K562 (cell line): ENCODE measurements at regions not wholly inside any gene's neighbourhood (a gene's known extent, or its start where the extent isn't known, plus 50 kb on each side); places are given as distances from the start of the nearest gene placed in this dataset.

Experiments used
- ATAC-seq: fragments of 200-7000 bp; cut with Tn5 transposase; 3 replicates; pipeline ENCODE4 v1.9.1; 2020; ENCODE audit warnings: moderate library complexity
- BruUV-seq: library from RNA; stranded (reverse); fragments of 400-500 nt; replicated peaks from 2 replicates; lab custom pipeline; 2021; lab: Mats Ljungman, UMichigan
- CTCF ChIA-PET: fragments of 300-600 bp; formaldehyde crosslinking; extraction: SDS; loops from one replicate; lab custom pipeline; 2021; ENCODE audit warnings: low intra/inter-chr PET ratio; lab: Yijun Ruan, JAX
- POLR2A ChIA-PET: fragments of 300-600, 350-650 bp; sonication (Branson Sonifier 250); formaldehyde crosslinking; extraction: SDS; loops from one replicate; lab custom pipeline; 2021; ENCODE audit warnings: antibody characterized with exemption, inconsistent platforms; lab: Yijun Ruan, JAX
- DNase-seq, 4 experiments: peaks; one replicate each; pipeline versions ENCODE4 v3.0.0 to v3.0.0-alpha.2; 2011 to 2018; ENCODE audit warnings: low spot score in 3 of 4, mixed read lengths in 3 of 4; ENCODE audit errors: extremely low read depth in 1 of 4
- FAIRE-seq: peaks from 2 replicates; lab custom pipeline; 2011; peaks lifted over from hg19 to GRCh38; lab: Jason Lieb, UNC
- H2AFZ ChIP-seq: 2 replicates; pipeline ENCODE4 v1.6.0; 2011; ENCODE audit warnings: low read depth, low read length, control low read depth, inconsistent platforms
- H3K27ac ChIP-seq: fragments of 200-600 bp; 3 replicates; pipeline ENCODE4 v1.8.0; 2011; ENCODE audit warnings: low read depth, mild to moderate bottlenecking, control low read depth, inconsistent platforms, low read length, moderate library complexity, mixed read lengths; ENCODE audit errors: extremely low read depth
- H3K27me3 ChIP-seq, 2 experiments: fragments of 300-600 bp in 1 of 2; 2 replicates in 1 of 2; 3 replicates in 1 of 2; pipeline versions ENCODE4 v1.6.0 to v1.8.0; 2011; ENCODE audit warnings: inconsistent platforms in 2 of 2, low read length in 2 of 2, mild to moderate bottlenecking in 1 of 2, mixed read lengths in 1 of 2, moderate library complexity in 1 of 2; ENCODE audit not compliant: control insufficient read depth in 2 of 2, insufficient read depth in 2 of 2
- H3K36me3 ChIP-seq: fragments of 300-600 bp; 3 replicates; pipeline ENCODE4 v1.8.0; 2011; ENCODE audit warnings: mild to moderate bottlenecking, low read length, inconsistent platforms; ENCODE audit not compliant: control insufficient read depth, insufficient read depth
- H3K4me1 ChIP-seq, 2 experiments: fragments of 200-600 bp in 1 of 2; replicated peaks in 1 of 2; 2 replicates in 1 of 2; 3 replicates in 1 of 2; pipeline versions ENCODE4 v1.5.1 to v1.8.0; 2011; ENCODE audit warnings: inconsistent platforms in 2 of 2, low read length in 2 of 2, mild to moderate bottlenecking in 1 of 2, mixed read lengths in 1 of 2, moderate library complexity in 1 of 2; ENCODE audit not compliant: control insufficient read depth in 2 of 2, insufficient read depth in 2 of 2
- H3K4me2 ChIP-seq: 2 replicates; pipeline ENCODE4 v1.6.1; 2011; ENCODE audit warnings: low read length, control low read depth, inconsistent platforms, mixed read lengths; ENCODE audit not compliant: insufficient read depth
- H3K4me3 ChIP-seq: fragments of 200-600 bp; sonication (generic), shearing (Covaris generic); 2 replicates; pipeline ENCODE4 v1.5.1; 2016; ENCODE audit warnings: control low read depth, inconsistent platforms
- H3K79me2 ChIP-seq: fragments of 200-600 bp; 3 replicates; pipeline ENCODE4 v1.8.0; 2011; ENCODE audit warnings: low read length, inconsistent platforms; ENCODE audit not compliant: control insufficient read depth, insufficient read depth
- H3K9ac ChIP-seq, 2 experiments: 2 replicates each; pipeline versions ENCODE4 v1.6.0 to v1.6.1; 2011; ENCODE audit warnings: low read depth in 2 of 2, low read length in 2 of 2, control low read depth in 1 of 2, inconsistent platforms in 1 of 2, mild to moderate bottlenecking in 1 of 2, mixed read lengths in 1 of 2; ENCODE audit not compliant: insufficient read depth in 1 of 2
- H3K9me1 ChIP-seq: one replicate; pipeline ENCODE4 v1.6.0; 2011; ENCODE audit warnings: inconsistent platforms, mild to moderate bottlenecking, low read length, moderate library complexity; ENCODE audit not compliant: control insufficient read depth, insufficient read depth
- H3K9me3 ChIP-seq: replicated peaks from 2 replicates; pipeline ENCODE4 v1.5.1; 2011; ENCODE audit warnings: low read depth, low read length, inconsistent platforms; ENCODE audit not compliant: control insufficient read depth, insufficient read depth
- H4K20me1 ChIP-seq: replicated peaks from 2 replicates; pipeline ENCODE4 v1.6.1; 2011; ENCODE audit warnings: low read length, inconsistent platforms, mixed read lengths; ENCODE audit not compliant: control insufficient read depth, insufficient read depth
- CEBPZ ChIP-seq: fragments of 150-350 bp; IDR thresholded peaks from 2 replicates; pipeline ENCODE4 v1.6.1; 2014; ENCODE audit warnings: low read depth, mild to moderate bottlenecking, low read length, borderline replicate concordance
- FIP1L1 ChIP-seq: fragments of 200-400 bp; formaldehyde crosslinking; IDR thresholded peaks from 2 replicates; pipeline ENCODE4 v1.6.1; 2018; ENCODE audit warnings: mild to moderate bottlenecking, low read depth, low read length; ENCODE audit not compliant: poor library complexity, severe bottlenecking
- GTF2E2 ChIP-seq: fragments of 200-800 bp; sonication (Bioruptor generic); IDR thresholded peaks from 2 replicates; pipeline ENCODE4 v1.6.1; 2016; ENCODE audit warnings: missing genetic modification characterization, missing compliant biosample characterization
- GTF2F1 ChIP-seq: IDR thresholded peaks from 2 replicates; pipeline ENCODE4 v1.6.1; 2011; ENCODE audit warnings: low read depth, low read length, improper control_type of control experiment
- HOXB6 ChIP-seq: fragments of 250-450 bp; sonication (Bioruptor Pico); IDR thresholded peaks from 2 replicates; pipeline ENCODE4 v1.5.1; 2022; ENCODE audit warnings: mild to moderate bottlenecking, borderline replicate concordance
- LEF1 ChIP-seq: fragments of 450-650 bp; IDR thresholded peaks from 2 replicates; pipeline ENCODE4 v1.6.1; 2016; ENCODE audit warnings: mild to moderate bottlenecking
- MTA2 ChIP-seq: fragments of 450-650 bp; IDR thresholded peaks from 2 replicates; pipeline ENCODE4 v1.6.1; 2016; ENCODE audit warnings: low read depth
- NCOA4 ChIP-seq: fragments of 450-650 bp; IDR thresholded peaks from 2 replicates; pipeline ENCODE4 v1.6.1; 2018; ENCODE audit warnings: mild to moderate bottlenecking; ENCODE audit not compliant: partially characterized antibody
- RBM22 ChIP-seq: fragments of 200-400 bp; formaldehyde crosslinking; IDR thresholded peaks from 2 replicates; pipeline ENCODE4 v1.6.1; 2018; ENCODE audit warnings: low read length, low read depth; ENCODE audit not compliant: poor library complexity, severe bottlenecking
- TAF15 ChIP-seq: fragments of 200-400 bp; formaldehyde crosslinking; IDR thresholded peaks from 2 replicates; pipeline ENCODE4 v1.6.1; 2017; ENCODE audit warnings: mild to moderate bottlenecking, low read depth, low read length, moderate library complexity
- ZNF280A ChIP-seq: fragments of 450-650 bp; IDR thresholded peaks from 2 replicates; pipeline ENCODE4 v1.6.1; 2018; ENCODE audit warnings: mild to moderate bottlenecking, low read depth; ENCODE audit not compliant: partially characterized antibody
- ZNF3 ChIP-seq: fragments of 250-450 bp; sonication (Bioruptor Pico); IDR thresholded peaks from 2 replicates; pipeline ENCODE4 v1.5.0; 2021; ENCODE audit warnings: mild to moderate bottlenecking, moderate library complexity
- ZNF316 ChIP-seq: fragments of 450-650 bp; IDR thresholded peaks from 2 replicates; pipeline ENCODE4 v1.6.1; 2016
- ZNF695 ChIP-seq: fragments of 450-650 bp; formaldehyde crosslinking; IDR thresholded peaks from 2 replicates; pipeline ENCODE4 v1.4.0; 2020; ENCODE audit warnings: mild to moderate bottlenecking, moderate library complexity
- in situ Hi-C: fragments of 300-500 bp; cut with MboI; formaldehyde crosslinking; loops from 4 replicates; pipeline ENCODE4 v1.15.0; 2018; ENCODE audit warnings: inconsistent platforms, mixed read lengths
- intact Hi-C: fragments of 100-400 bp; cut with micrococcal nuclease; formaldehyde crosslinking; loops from 2 replicates; pipeline ENCODE4 v1.14.2; 2022
- TF ChIP-seq, protein P1 (sequence below): fragments of 250-450 bp; sonication (Bioruptor Pico); IDR thresholded peaks from 2 replicates; pipeline ENCODE4 v1.8.0; 2021; ENCODE audit warnings: moderate library complexity, mild to moderate bottlenecking, inconsistent platforms
- TF ChIP-seq, protein P2 (sequence below): sonication (generic); formaldehyde crosslinking; IDR thresholded peaks from 2 replicates; pipeline ENCODE4 v1.8.0; 2022; ENCODE audit warnings: mild to moderate bottlenecking, missing genetic modification reagents
- TF ChIP-seq, protein P3 (sequence below): fragments of 450-650 bp; formaldehyde crosslinking; IDR thresholded peaks from 2 replicates; pipeline ENCODE4 v1.4.0; 2020; ENCODE audit warnings: mild to moderate bottlenecking, moderate library complexity

- H3K4me2 ChIP-seq, result no peak overlapping the region
- H3K79me2 ChIP-seq, result no peaks in the 10 kb centered on the region
- intact Hi-C loops, result no loop called here
- no TSS peak for BruUV-seq
- no peaks in the 10 kb centered on the region for H3K9me3 ChIP-seq
- H4K20me1 ChIP-seq, result no peaks in the 10 kb centered on the region
- no peak overlapping the region for H2AFZ ChIP-seq
- no peaks in the 10 kb centered on the region for H3K36me3 ChIP-seq
- ChIA-PET CTCF (no interaction called here), POLR2A (no interaction called here)
- no peak overlapping the region for H3K9ac ChIP-seq
- no peak for DNase-seq
- no peak for ATAC-seq
- H3K9me1 ChIP-seq, result no peaks in the 10 kb centered on the region
- H3K27ac ChIP-seq, result no peak overlapping the region
- H3K4me3 ChIP-seq, result no peak overlapping the region
- FAIRE-seq, result no peak
- H3K27me3 ChIP-seq, result no peaks in the 10 kb centered on the region
- in situ Hi-C loops, result no loop called here
- no peaks in the 10 kb centered on the region for H3K4me1 ChIP-seq
- TF ChIP-seq GTF2F1, result no peak
- TF ChIP-seq TAF15, result no peak
- no peak for TF ChIP-seq ZNF316
- no peak for TF ChIP-seq ZNF280A
- no peak for TF ChIP-seq LEF1
- TF ChIP-seq NCOA4, result no peak
- TF ChIP-seq, protein P1, sequence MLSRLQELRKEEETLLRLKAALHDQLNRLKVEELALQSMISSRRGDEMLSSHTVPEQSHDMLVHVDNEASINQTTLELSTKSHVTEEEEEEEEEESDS (CRISPR knock-in tag), result no peak
- no peak for TF ChIP-seq MTA2
- no peak for TF ChIP-seq CEBPZ
- TF ChIP-seq ZNF3, result no peak
- TF ChIP-seq RBM22, result no peak
- TF ChIP-seq ZNF695 (CRISPR knock-in tag), result no peak
- no peak for TF ChIP-seq GTF2E2 (tag)
- TF ChIP-seq, protein P2, sequence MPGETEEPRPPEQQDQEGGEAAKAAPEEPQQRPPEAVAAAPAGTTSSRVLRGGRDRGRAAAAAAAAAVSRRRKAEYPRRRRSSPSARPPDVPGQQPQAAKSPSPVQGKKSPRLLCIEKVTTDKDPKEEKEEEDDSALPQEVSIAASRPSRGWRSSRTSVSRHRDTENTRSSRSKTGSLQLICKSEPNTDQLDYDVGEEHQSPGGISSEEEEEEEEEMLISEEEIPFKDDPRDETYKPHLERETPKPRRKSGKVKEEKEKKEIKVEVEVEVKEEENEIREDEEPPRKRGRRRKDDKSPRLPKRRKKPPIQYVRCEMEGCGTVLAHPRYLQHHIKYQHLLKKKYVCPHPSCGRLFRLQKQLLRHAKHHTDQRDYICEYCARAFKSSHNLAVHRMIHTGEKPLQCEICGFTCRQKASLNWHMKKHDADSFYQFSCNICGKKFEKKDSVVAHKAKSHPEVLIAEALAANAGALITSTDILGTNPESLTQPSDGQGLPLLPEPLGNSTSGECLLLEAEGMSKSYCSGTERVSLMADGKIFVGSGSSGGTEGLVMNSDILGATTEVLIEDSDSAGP, result no peak
- no peak for TF ChIP-seq HOXB6
- TF ChIP-seq, protein P3, sequence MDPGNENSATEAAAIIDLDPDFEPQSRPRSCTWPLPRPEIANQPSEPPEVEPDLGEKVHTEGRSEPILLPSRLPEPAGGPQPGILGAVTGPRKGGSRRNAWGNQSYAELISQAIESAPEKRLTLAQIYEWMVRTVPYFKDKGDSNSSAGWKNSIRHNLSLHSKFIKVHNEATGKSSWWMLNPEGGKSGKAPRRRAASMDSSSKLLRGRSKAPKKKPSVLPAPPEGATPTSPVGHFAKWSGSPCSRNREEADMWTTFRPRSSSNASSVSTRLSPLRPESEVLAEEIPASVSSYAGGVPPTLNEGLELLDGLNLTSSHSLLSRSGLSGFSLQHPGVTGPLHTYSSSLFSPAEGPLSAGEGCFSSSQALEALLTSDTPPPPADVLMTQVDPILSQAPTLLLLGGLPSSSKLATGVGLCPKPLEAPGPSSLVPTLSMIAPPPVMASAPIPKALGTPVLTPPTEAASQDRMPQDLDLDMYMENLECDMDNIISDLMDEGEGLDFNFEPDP (CRISPR knock-in tag), result no peak
- no peak for TF ChIP-seq FIP1L1
Observed at GRCh38 chr13:83286737-83287136, 595.5 kb downstream of the SLITRK1 start.
